C4-2B (cell line): ENCODE measurements at regions not wholly inside any gene's neighbourhood (a gene's known extent, or its start where the extent isn't known, plus 50 kb on each side); places are given as distances from the start of the nearest gene placed in this dataset.

ENCODE experiments used
- ZFX ChIP-seq: fragments of 450-650 bp; IDR thresholded peaks from 2 replicates; pipeline ENCODE4 v1.6.1; 2017
- TF ChIP-seq, protein P1 (sequence below): fragments of 450-650 bp; conservative IDR thresholded peaks from 2 replicates; pipeline ENCODE4 v1.5.1; 2017; ENCODE audit warnings: mild to moderate bottlenecking

DNA sequence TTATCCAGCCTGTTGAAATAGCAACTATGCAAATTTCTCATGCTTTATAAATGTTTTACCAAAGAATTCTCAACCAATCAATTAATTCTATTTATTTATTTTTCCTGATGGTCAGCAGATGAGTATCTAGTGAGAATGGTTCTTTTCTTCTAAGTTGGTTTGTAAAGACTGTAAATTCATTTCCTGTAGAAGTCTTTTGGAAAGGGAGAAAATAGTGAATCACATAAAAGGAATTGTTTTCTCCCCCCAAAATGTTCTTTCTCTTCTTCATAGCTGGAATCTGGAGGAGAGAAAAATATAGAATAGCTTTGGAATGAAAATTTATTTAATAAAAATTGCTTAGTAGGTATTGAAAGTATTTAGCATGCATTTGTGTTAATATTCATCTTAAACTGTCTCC lies 836.1 kb upstream of the ZEB2 start:
- TF ChIP-seq, protein P1, sequence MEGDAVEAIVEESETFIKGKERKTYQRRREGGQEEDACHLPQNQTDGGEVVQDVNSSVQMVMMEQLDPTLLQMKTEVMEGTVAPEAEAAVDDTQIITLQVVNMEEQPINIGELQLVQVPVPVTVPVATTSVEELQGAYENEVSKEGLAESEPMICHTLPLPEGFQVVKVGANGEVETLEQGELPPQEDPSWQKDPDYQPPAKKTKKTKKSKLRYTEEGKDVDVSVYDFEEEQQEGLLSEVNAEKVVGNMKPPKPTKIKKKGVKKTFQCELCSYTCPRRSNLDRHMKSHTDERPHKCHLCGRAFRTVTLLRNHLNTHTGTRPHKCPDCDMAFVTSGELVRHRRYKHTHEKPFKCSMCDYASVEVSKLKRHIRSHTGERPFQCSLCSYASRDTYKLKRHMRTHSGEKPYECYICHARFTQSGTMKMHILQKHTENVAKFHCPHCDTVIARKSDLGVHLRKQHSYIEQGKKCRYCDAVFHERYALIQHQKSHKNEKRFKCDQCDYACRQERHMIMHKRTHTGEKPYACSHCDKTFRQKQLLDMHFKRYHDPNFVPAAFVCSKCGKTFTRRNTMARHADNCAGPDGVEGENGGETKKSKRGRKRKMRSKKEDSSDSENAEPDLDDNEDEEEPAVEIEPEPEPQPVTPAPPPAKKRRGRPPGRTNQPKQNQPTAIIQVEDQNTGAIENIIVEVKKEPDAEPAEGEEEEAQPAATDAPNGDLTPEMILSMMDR, result no peak
- TF ChIP-seq ZFX, result no peak
